ENCODE measurements at regions not wholly inside any gene's neighbourhood (a gene's known extent, or its start where the extent isn't known, plus 50 kb on each side); places are given as distances from the start of the nearest gene placed in this dataset.

GRCh38 chr2:30074023-30074422 lies 72.8 kb upstream of the YPEL5 start:
- Histone ChIP-seq H3K4me1 (ENCODE audit: control insufficient read depth in 2 of 2, insufficient read depth in 2 of 2, low read length in 1 of 2) (no peaks in the 10 kb centered on the region), H3K27ac (ENCODE audit: low read depth in 2 of 2, low read length in 1 of 2) (no peak overlapping the region), H3K9me3 (ENCODE audit: control insufficient read depth in 2 of 2, insufficient read depth in 1 of 2, low read depth in 1 of 2, low read length in 1 of 2) (no peaks in the 10 kb centered on the region), H3K4me3 (ENCODE audit: low read depth in 1 of 2, low read length in 2 of 2) (no peak overlapping the region), H3K27me3 (ENCODE audit: control insufficient read depth in 1 of 2, insufficient read depth in 2 of 2, low read length in 2 of 2) (no peaks in the 10 kb centered on the region), H3K36me3 (ENCODE audit: control insufficient read depth in 2 of 2, insufficient read depth in 2 of 2, low read length in 1 of 2) (no peaks in the 10 kb centered on the region)
- 63 to 78% methylated on average over 6 of the region's 6 CpGs for WGBS, 2 donors

- no peak overlapping the region for H3K4me3 ChIP-seq (ENCODE audit: low read depth in 1 of 2, low read length in 2 of 2)
- no peaks in the 10 kb centered on the region for H3K36me3 ChIP-seq (ENCODE audit: control insufficient read depth in 2 of 2, insufficient read depth in 2 of 2, low read length in 1 of 2)
- no peaks in the 10 kb centered on the region for H3K4me1 ChIP-seq (ENCODE audit: control insufficient read depth in 2 of 2, insufficient read depth in 2 of 2, low read length in 1 of 2)
- H3K27ac ChIP-seq (ENCODE audit: low read depth in 2 of 2, low read length in 1 of 2) = no peak overlapping the region
- H3K27me3 ChIP-seq (ENCODE audit: control insufficient read depth in 1 of 2, insufficient read depth in 2 of 2, low read length in 2 of 2) = no peaks in the 10 kb centered on the region
- 71 to 80% methylated on average over 1 of the region's 1 CpG for WGBS, 2 donors
- no peaks in the 10 kb centered on the region for H3K9me3 ChIP-seq (ENCODE audit: control insufficient read depth in 2 of 2, insufficient read depth in 1 of 2, low read depth in 1 of 2, low read length in 1 of 2)
Observed at GRCh38 chr2:30078521-30078920, 68.3 kb upstream of the YPEL5 start.

DNA sequence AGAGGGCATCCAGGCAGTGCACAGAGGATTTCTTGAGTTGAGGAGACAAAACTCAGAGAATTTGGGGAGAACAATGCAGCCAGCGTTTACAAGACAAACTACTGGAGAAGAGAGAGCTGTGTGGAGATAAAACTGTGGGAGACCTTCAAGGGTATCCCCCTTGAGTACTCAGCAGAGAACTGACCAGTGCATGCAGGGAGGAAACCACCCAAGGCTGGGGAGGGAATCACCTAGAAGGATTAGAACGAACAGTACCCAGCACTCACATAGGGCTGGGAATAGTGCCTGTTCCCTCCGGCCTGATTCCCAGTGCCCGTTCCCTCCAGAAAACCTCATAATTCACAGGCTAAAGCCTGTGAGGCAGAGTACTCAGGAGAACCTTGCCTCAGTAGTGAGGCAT lies 61.9 kb upstream of the YPEL5 start:
- WGBS, 2 donors = 60 to 63% methylated on average over 4 of the region's 4 CpGs

DNA sequence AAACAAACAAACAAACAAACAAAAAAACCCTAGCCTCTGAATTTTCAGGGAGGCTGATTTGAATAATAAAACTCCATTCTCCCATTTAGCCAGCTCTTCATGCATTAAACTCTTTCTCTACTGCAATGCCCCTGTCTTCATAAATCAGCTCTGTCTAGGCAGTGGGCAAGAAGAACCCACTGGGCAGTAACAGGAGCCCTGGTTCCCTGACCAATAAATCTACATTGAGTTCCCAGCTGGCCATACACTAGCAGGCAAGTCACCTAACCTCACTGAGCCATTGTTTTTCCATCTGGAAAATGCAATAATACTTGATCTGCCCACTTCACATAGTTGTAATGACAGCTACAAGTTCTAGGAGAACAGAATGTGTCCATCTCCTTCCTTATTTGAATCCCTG lies 57.6 kb upstream of the YPEL5 start:
- Histone ChIP-seq H3K27ac (ENCODE audit: low read depth in 2 of 2, low read length in 1 of 2) (no peak overlapping the region), H3K36me3 (ENCODE audit: control insufficient read depth in 2 of 2, insufficient read depth in 2 of 2, low read length in 1 of 2) (no peaks in the 10 kb centered on the region), H3K9me3 (ENCODE audit: control insufficient read depth in 2 of 2, insufficient read depth in 1 of 2, low read depth in 1 of 2, low read length in 1 of 2) (no peaks in the 10 kb centered on the region), H3K4me1 (ENCODE audit: control insufficient read depth in 2 of 2, insufficient read depth in 2 of 2, low read length in 1 of 2) (no peaks in the 10 kb centered on the region), H3K4me3 (ENCODE audit: low read depth in 1 of 2, low read length in 2 of 2) (no peak overlapping the region), H3K27me3 (ENCODE audit: control insufficient read depth in 1 of 2, insufficient read depth in 2 of 2, low read length in 2 of 2) (peaks cover 0 to 2% of the 10 kb centered on the region in 2 donors)

More for the DNA sequence above, 61.9 kb upstream of the YPEL5 start:
- H3K36me3 ChIP-seq (ENCODE audit: control insufficient read depth in 2 of 2, insufficient read depth in 2 of 2, low read length in 1 of 2) = no peaks in the 10 kb centered on the region
- H3K4me1 ChIP-seq (ENCODE audit: control insufficient read depth in 2 of 2, insufficient read depth in 2 of 2, low read length in 1 of 2) = no peaks in the 10 kb centered on the region
- H3K27me3 ChIP-seq (ENCODE audit: control insufficient read depth in 1 of 2, insufficient read depth in 2 of 2, low read length in 2 of 2) = no peaks in the 10 kb centered on the region
- no peaks in the 10 kb centered on the region for H3K9me3 ChIP-seq (ENCODE audit: control insufficient read depth in 2 of 2, insufficient read depth in 1 of 2, low read depth in 1 of 2, low read length in 1 of 2)
- no peak overlapping the region for H3K4me3 ChIP-seq (ENCODE audit: low read depth in 1 of 2, low read length in 2 of 2)
- no peak overlapping the region for H3K27ac ChIP-seq (ENCODE audit: low read depth in 2 of 2, low read length in 1 of 2)

DNA sequence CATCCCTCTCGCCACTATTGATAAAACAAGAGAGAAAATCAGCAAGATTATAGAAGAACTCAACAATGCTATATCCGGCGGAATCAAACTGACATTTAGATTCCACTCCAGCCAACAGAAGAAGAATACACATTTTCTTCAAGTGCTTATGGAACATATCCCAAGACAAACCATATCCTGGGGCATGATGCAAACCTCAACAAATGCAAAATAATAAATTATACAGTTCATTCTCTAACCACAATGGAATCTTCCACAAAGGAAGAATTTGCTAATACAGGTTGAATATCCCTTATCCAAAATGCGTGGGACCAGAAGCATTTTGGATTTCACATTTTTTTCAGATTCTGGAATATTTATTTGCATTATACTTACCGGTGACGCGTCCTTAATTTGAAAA lies 51.4 kb upstream of the YPEL5 start:
- 82 to 90% methylated on average over 7 of the region's 7 CpGs for WGBS, 2 donors
- H3K4me1 ChIP-seq (ENCODE audit: control insufficient read depth in 2 of 2, insufficient read depth in 2 of 2, low read length in 1 of 2) = no peaks in the 10 kb centered on the region
- no peak overlapping the region for H3K4me3 ChIP-seq (ENCODE audit: low read depth in 1 of 2, low read length in 2 of 2)
- H3K27ac ChIP-seq (ENCODE audit: low read depth in 2 of 2, low read length in 1 of 2) = no peak overlapping the region
- no peaks in the 10 kb centered on the region for H3K36me3 ChIP-seq (ENCODE audit: control insufficient read depth in 2 of 2, insufficient read depth in 2 of 2, low read length in 1 of 2)
- no peaks in the 10 kb centered on the region for H3K9me3 ChIP-seq (ENCODE audit: control insufficient read depth in 2 of 2, insufficient read depth in 1 of 2, low read depth in 1 of 2, low read length in 1 of 2)
- peaks cover 0 to 2% of the 10 kb centered on the region in 2 donors for H3K27me3 ChIP-seq (ENCODE audit: control insufficient read depth in 1 of 2, insufficient read depth in 2 of 2, low read length in 2 of 2)

DNA sequence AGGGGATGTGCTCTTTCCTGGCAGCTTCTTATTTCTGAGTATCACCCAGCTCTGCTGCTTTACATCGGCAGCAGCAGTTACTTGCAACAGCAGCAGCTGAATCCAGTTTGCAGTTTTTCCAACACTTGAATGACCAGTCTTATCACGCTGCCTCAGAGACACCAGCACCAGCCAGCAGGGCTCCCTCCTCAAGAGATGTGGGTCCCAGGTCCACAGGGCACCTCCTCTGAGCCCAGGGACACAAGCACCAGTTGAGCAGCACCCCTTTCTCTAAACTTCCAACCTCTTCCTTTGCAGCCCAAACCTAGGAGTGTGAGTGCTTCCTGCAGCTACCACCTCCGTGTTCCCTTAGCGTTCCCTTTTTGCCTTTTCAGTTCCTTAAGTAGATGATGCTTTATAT lies 50.4 kb upstream of the YPEL5 start:
- Histone ChIP-seq H3K9me3 (ENCODE audit: control insufficient read depth in 2 of 2, insufficient read depth in 1 of 2, low read depth in 1 of 2, low read length in 1 of 2) (no peaks in the 10 kb centered on the region), H3K4me3 (ENCODE audit: low read depth in 1 of 2, low read length in 2 of 2) (no peak overlapping the region), H3K27me3 (ENCODE audit: control insufficient read depth in 1 of 2, insufficient read depth in 2 of 2, low read length in 2 of 2) (peaks cover 0 to 1% of the 10 kb centered on the region in 2 donors), H3K36me3 (ENCODE audit: control insufficient read depth in 2 of 2, insufficient read depth in 2 of 2, low read length in 1 of 2) (no peaks in the 10 kb centered on the region), H3K4me1 (ENCODE audit: control insufficient read depth in 2 of 2, insufficient read depth in 2 of 2, low read length in 1 of 2) (no peaks in the 10 kb centered on the region), H3K27ac (ENCODE audit: low read depth in 2 of 2, low read length in 1 of 2) (no peak overlapping the region)
- 62 to 69% methylated on average over 4 of the region's 4 CpGs for WGBS, 2 donors
